Adrenal gland (tissue), 9 donors: ENCODE measurements at regions not wholly inside any gene's neighbourhood (a gene's known extent, or its start where the extent isn't known, plus 50 kb on each side); places are given as distances from the start of the nearest gene placed in this dataset.

Experiments used
- DNase-seq, 7 donors: peaks; one replicate each; pipeline ENCODE4 v3.0.0-alpha.2; 2019 to 2020
- H3K27ac ChIP-seq, 5 donors: fragments of 200-600 bp; sonication (generic) in 4 of 5; 1 replicate in 3 of 5; 2 replicates in 2 of 5; pipeline versions ENCODE4 v1.5.1 to v1.8.0; 2016 to 2020; ENCODE audit warnings: mild to moderate bottlenecking in 1 of 5
- H3K27me3 ChIP-seq: fragments of 200-600 bp; 2 replicates; pipeline ENCODE4 v1.8.0; 2021
- H3K36me3 ChIP-seq, 2 donors: fragments of 200-600 bp; replicated peaks in 1 of 2; 1 replicate in 1 of 2; 2 replicates in 1 of 2; pipeline versions ENCODE4 v1.5.1 to v1.8.0; 2018 to 2022
- H3K4me1 ChIP-seq, 2 donors: fragments of 200-600 bp; replicated peaks in 1 of 2; 1 replicate in 1 of 2; 2 replicates in 1 of 2; pipeline versions ENCODE4 v1.5.1 to v1.8.0; 2018 to 2021
- H3K4me3 ChIP-seq, 4 donors: fragments of 200-600 bp; sonication (generic) in 3 of 4; one replicate each; pipeline ENCODE4 v1.5.1; 2016 to 2018
- H3K9me3 ChIP-seq, 3 donors: fragments of 200-600 bp; sonication (generic) in 1 of 3; replicated peaks in 1 of 3; 1 replicate in 2 of 3; 2 replicates in 1 of 3; pipeline versions ENCODE4 v1.5.1 to v1.8.0; 2016 to 2021
- POLR2A ChIP-seq, 2 donors: fragments of 450-650 bp; IDR thresholded peaks; one replicate each; pipeline ENCODE4 v1.6.1; 2017; ENCODE audit warnings: antibody characterized with exemption in 2 of 2, mild to moderate bottlenecking in 2 of 2, moderate library complexity in 1 of 2
- WGBS, 4 donors: extraction: QIAGEN DNeasy Blood & Tissue Kit in 2 of 4; methylation state at CpG; one replicate each; pipeline versions ENCODE4 v1.1.5 to v1.1.7; 2013 to 2017; 5-methylcytosine and 5-hydroxymethylcytosine counted together
- intact Hi-C, 2 donors: fragments of 100-400 bp; cut with DNase I; formaldehyde crosslinking; loops; one replicate each; pipeline versions ENCODE4 v1.14.1 to v1.15.0; 2022 to 2023
- TF ChIP-seq, protein P1 (sequence below), 6 experiments: fragments of 450-650 bp in 4 of 6; fragments of 200-600 bp in 2 of 6; sonication (generic) in 1 of 6; IDR thresholded peaks; 1 replicate in 5 of 6; 2 replicates in 1 of 6; pipeline versions ENCODE4 v1.5.1 to v1.8.0; 2016 to 2021; ENCODE audit warnings: antibody characterized with exemption in 6 of 6, mild to moderate bottlenecking in 2 of 6, moderate library complexity in 1 of 6
- donor health status: healthy with polysubstance abuse.
- donor health status: Bipolar disorder and iron deficiency.
- donor health status: DM: yes; HTN: yes; CAD: no.
- donor health status: DM: no; HTN: no; CAD: no.
- donor health status: DM: no; HTN: no; CAD: no.

DNA sequence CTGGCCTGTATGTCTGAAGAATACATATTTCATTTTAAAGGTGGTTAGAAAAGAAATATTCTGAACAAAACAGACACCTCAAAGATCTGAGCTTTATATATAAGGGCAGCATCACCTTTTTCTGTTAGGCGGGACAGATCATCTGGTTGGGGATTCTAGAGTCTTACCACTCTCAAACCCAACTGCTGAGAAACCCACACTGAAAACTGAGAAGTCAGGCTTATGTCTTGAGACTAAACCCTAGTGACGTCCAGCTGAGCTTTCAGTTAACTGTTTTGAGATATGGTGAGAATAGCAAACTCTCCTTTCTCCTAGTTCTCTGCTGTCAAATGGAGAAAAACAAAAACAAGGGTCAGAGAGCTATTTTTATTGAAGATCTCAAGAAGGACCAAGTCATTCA, 63.7 kb upstream of the CCN6 start:
- Histone ChIP-seq H3K4me1 (no peaks in the 10 kb centered on the region), H3K36me3 (no peaks in the 10 kb centered on the region), H3K9me3 (no peaks in the 10 kb centered on the region), H3K27me3 (no peaks in the 10 kb centered on the region), H3K27ac (no peak overlapping the region), H3K4me3 (no peak overlapping the region)
- no peak for DNase-seq
- TF ChIP-seq, protein P1, sequence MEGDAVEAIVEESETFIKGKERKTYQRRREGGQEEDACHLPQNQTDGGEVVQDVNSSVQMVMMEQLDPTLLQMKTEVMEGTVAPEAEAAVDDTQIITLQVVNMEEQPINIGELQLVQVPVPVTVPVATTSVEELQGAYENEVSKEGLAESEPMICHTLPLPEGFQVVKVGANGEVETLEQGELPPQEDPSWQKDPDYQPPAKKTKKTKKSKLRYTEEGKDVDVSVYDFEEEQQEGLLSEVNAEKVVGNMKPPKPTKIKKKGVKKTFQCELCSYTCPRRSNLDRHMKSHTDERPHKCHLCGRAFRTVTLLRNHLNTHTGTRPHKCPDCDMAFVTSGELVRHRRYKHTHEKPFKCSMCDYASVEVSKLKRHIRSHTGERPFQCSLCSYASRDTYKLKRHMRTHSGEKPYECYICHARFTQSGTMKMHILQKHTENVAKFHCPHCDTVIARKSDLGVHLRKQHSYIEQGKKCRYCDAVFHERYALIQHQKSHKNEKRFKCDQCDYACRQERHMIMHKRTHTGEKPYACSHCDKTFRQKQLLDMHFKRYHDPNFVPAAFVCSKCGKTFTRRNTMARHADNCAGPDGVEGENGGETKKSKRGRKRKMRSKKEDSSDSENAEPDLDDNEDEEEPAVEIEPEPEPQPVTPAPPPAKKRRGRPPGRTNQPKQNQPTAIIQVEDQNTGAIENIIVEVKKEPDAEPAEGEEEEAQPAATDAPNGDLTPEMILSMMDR (IDR thresholded peaks at IDR 0.05): no peak
- TF ChIP-seq POLR2A (IDR thresholded peaks at IDR 0.05): no peak
- WGBS, 4 donors: 64 to 82% (median 71%) methylated on average over 2 of the region's 2 CpGs
- intact Hi-C loops: no loop called here

DNA sequence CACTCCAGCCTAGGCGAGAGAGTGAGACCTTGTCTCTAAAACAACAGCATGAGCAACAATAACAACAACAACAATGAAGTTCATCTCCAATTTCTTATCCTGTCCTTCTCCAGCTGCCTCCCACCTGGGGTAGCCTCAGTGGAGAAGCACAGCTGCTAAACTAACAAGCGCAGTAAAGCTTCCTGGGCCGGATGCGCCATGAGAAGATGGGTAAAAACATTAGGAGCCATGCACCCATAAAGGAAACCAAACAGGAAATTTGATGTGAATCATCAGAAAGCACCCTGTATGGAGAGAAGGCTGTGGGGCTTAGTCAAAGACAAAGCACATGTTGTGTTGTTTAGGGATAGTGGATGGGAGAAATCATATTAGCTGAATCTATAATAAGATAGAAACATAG, 61.1 kb upstream of the CCN6 start:
- H3K4me1 ChIP-seq: peaks cover 0 to 6% of the 10 kb centered on the region in 2 donors
- H3K27me3 ChIP-seq: no peaks in the 10 kb centered on the region
- no peak overlapping the region for H3K27ac ChIP-seq
- H3K36me3 ChIP-seq: no peaks in the 10 kb centered on the region
- H3K4me3 ChIP-seq: no peak overlapping the region
- H3K9me3 ChIP-seq: no peaks in the 10 kb centered on the region
- no peak for TF ChIP-seq POLR2A (IDR thresholded peaks at IDR 0.05)
- TF ChIP-seq, protein P1 (IDR thresholded peaks at IDR 0.05): no peak
- DNase-seq: no peak
- WGBS, 4 donors: 69 to 84% (median 77%) methylated on average over 4 of the region's 4 CpGs
- intact Hi-C loops: no loop called here

DNA sequence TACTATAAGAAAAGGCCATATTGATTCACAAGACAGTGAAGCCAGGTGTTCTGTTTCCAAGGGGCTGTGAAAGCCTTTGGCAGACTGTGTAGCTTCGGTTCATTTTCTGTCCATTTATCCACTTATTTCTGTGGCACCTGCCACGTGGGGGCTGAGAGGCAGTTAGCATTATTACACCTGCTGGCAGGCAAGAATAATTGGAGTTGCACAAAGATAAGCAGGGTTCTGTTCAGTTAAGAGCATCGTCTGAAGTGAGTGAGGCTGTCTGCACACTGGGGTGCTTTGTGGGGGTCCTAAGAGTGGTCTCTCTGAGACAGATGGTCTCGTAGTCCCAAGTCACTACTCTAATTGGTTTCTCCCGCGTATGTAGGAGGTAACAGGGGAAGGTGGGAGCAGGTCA, 60.6 kb upstream of the CCN6 start:
- no peak overlapping the region for H3K27ac ChIP-seq
- no peak for DNase-seq
- 32 to 73% (median 63%) methylated on average over 6 of the region's 6 CpGs for WGBS, 4 donors
- H3K9me3 ChIP-seq: no peaks in the 10 kb centered on the region
- no peak for TF ChIP-seq POLR2A (IDR thresholded peaks at IDR 0.05)
- TF ChIP-seq, protein P1 (IDR thresholded peaks at IDR 0.05): no peak
- H3K27me3 ChIP-seq: no peaks in the 10 kb centered on the region
- intact Hi-C loops: no loop called here
- H3K4me1 ChIP-seq: peaks cover 0 to 6% of the 10 kb centered on the region in 2 donors
- no peak overlapping the region for H3K4me3 ChIP-seq
- H3K36me3 ChIP-seq: no peaks in the 10 kb centered on the region

DNA sequence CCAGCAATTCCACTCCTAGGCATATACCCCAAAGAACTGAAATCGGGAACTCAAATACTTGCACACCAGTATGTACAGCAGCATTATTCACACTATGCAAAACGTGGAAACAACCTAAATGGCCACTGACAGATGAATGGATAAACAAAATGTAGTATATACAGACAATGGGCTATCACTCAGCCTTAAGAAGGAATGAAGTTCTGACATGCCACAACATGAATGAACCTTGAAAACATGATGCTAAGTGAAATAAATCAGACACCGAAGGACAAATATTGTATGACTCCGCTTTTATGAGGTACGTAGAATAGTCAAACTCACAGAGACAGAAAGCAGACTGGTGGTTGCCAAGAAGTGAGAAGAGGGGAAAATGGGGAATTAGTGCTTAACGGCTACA, 59.1 kb upstream of the CCN6 start:
- H3K9me3 ChIP-seq: no peaks in the 10 kb centered on the region
- intact Hi-C loops: loop anchor here (5.0 kb wide), 1 partner anchor 282 kb away; no protein-coding TSS in a partner anchor
- no peaks in the 10 kb centered on the region for H3K27me3 ChIP-seq
- WGBS, 4 donors: 67 to 76% (median 73%) methylated on average over 6 of the region's 6 CpGs
- DNase-seq: no peak
- no peak for TF ChIP-seq POLR2A (IDR thresholded peaks at IDR 0.05)
- TF ChIP-seq, protein P1 (IDR thresholded peaks at IDR 0.05): no peak
- H3K4me3 ChIP-seq: no peak overlapping the region
- H3K4me1 ChIP-seq: peaks cover 0 to 6% of the 10 kb centered on the region in 2 donors
- no peak overlapping the region for H3K27ac ChIP-seq
- H3K36me3 ChIP-seq: no peaks in the 10 kb centered on the region
